HEK293 (cell line): ENCODE measurements at regions not wholly inside any gene's neighbourhood (a gene's known extent, or its start where the extent isn't known, plus 50 kb on each side); places are given as distances from the start of the nearest gene placed in this dataset.

Experiments used
- CTCF ChIA-PET: fragments of 350-600 bp; formaldehyde crosslinking; extraction: SDS; loops from one replicate; lab custom pipeline; 2021; ENCODE audit warnings: antibody characterized with exemption; lab: Yijun Ruan, JAX
- POLR2A ChIA-PET: fragments of 300-600 bp; formaldehyde crosslinking; extraction: SDS; loops from one replicate; lab custom pipeline; 2020; ENCODE audit warnings: antibody characterized with exemption, inconsistent platforms; lab: Yijun Ruan, JAX
- H3K27ac ChIP-seq: fragments of 200-500 bp; sonication (Bioruptor generic); 2 replicates; pipeline ENCODE4 v1.5.1; 2014; ENCODE audit warnings: low read depth, low read length, control low read depth, inconsistent platforms; ENCODE audit errors: extremely low read depth
- H3K36me3 ChIP-seq, 2 experiments: fragments of 200-500 bp in 1 of 2; sonication (Bioruptor generic) in 1 of 2; 1 replicate in 1 of 2; 2 replicates in 1 of 2; pipeline ENCODE4 v1.5.1; 2014 to 2017; ENCODE audit warnings: inconsistent platforms in 2 of 2, low read length in 2 of 2; ENCODE audit not compliant: control insufficient read depth in 2 of 2, insufficient read depth in 1 of 2
- H3K4me1 ChIP-seq: fragments of 200-500 bp; sonication (Bioruptor generic); 2 replicates; pipeline ENCODE4 v1.5.1; 2014; ENCODE audit warnings: mild to moderate bottlenecking, low read length, inconsistent platforms; ENCODE audit not compliant: control insufficient read depth, insufficient read depth
- H3K4me3 ChIP-seq: 2 replicates; pipeline ENCODE4 v1.5.1; 2011; ENCODE audit warnings: low read depth, mild to moderate bottlenecking, control low read depth, low read length, moderate library complexity
- H3K9me3 ChIP-seq: fragments of 200-500 bp; sonication (Bioruptor generic); 2 replicates; pipeline ENCODE4 v1.5.1; 2014; ENCODE audit warnings: low read depth, low read length, inconsistent platforms; ENCODE audit not compliant: control insufficient read depth, insufficient read depth
- FEZF1 ChIP-seq: fragments of 450-650 bp; formaldehyde crosslinking; IDR thresholded peaks from 2 replicates; pipeline ENCODE4 v1.5.1; 2016; ENCODE audit warnings: missing biosample characterization, missing genetic modification characterization
- KLF1 ChIP-seq: fragments of 450-650 bp; formaldehyde crosslinking; IDR thresholded peaks from 2 replicates; pipeline ENCODE4 v1.5.1; 2016; ENCODE audit warnings: missing biosample characterization, missing genetic modification characterization
- KLF10 ChIP-seq: fragments of 450-650 bp; IDR thresholded peaks from 2 replicates; pipeline ENCODE4 v1.5.1; 2018; ENCODE audit warnings: missing biosample characterization, mild to moderate bottlenecking, missing genetic modification characterization
- OSR2 ChIP-seq: fragments of 450-650 bp; formaldehyde crosslinking; IDR thresholded peaks from 2 replicates; pipeline ENCODE4 v1.5.1; 2016; ENCODE audit warnings: missing biosample characterization, missing genetic modification characterization
- SP7 ChIP-seq: fragments of 450-650 bp; formaldehyde crosslinking; IDR thresholded peaks from 2 replicates; pipeline ENCODE4 v1.5.1; 2016; ENCODE audit warnings: missing biosample characterization, missing genetic modification characterization
- ZBTB10 ChIP-seq: fragments of 450-650 bp; formaldehyde crosslinking; IDR thresholded peaks from 2 replicates; pipeline ENCODE4 v1.5.1; 2016; ENCODE audit warnings: missing biosample characterization, missing genetic modification characterization
- ZBTB17 ChIP-seq: fragments of 450-650 bp; formaldehyde crosslinking; IDR thresholded peaks from 2 replicates; pipeline ENCODE4 v1.5.1; 2016; ENCODE audit warnings: missing biosample characterization, missing genetic modification characterization
- ZBTB8A ChIP-seq: fragments of 450-650 bp; formaldehyde crosslinking; IDR thresholded peaks from 2 replicates; pipeline ENCODE4 v1.5.1; 2016; ENCODE audit warnings: missing biosample characterization, missing genetic modification characterization
- ZIC2 ChIP-seq: fragments of 450-650 bp; formaldehyde crosslinking; IDR thresholded peaks from 2 replicates; pipeline ENCODE4 v1.5.1; 2016; ENCODE audit warnings: missing biosample characterization, missing genetic modification characterization
- ZNF175 ChIP-seq: fragments of 450-650 bp; formaldehyde crosslinking; IDR thresholded peaks from 2 replicates; pipeline ENCODE4 v1.5.1; 2016; ENCODE audit warnings: missing biosample characterization, missing genetic modification characterization
- ZNF23 ChIP-seq: fragments of 450-650 bp; formaldehyde crosslinking; IDR thresholded peaks from 2 replicates; pipeline ENCODE4 v1.5.1; 2016; ENCODE audit warnings: missing biosample characterization, missing genetic modification characterization, borderline replicate concordance
- ZNF292 ChIP-seq: fragments of 450-650 bp; formaldehyde crosslinking; IDR thresholded peaks from 2 replicates; pipeline ENCODE4 v1.5.1; 2016; ENCODE audit warnings: low read depth, missing biosample characterization, missing genetic modification characterization, borderline replicate concordance
- ZNF341 ChIP-seq: fragments of 450-650 bp; formaldehyde crosslinking; IDR thresholded peaks from 2 replicates; pipeline ENCODE4; 2016; ENCODE audit warnings: low read depth, missing biosample characterization, missing genetic modification characterization
- ZNF366 ChIP-seq: fragments of 450-650 bp; formaldehyde crosslinking; conservative IDR thresholded peaks from 2 replicates; pipeline ENCODE4 v1.5.1; 2016; ENCODE audit warnings: missing biosample characterization, missing genetic modification characterization
- ZNF416 ChIP-seq: fragments of 450-650 bp; formaldehyde crosslinking; IDR thresholded peaks from 2 replicates; pipeline ENCODE4 v1.5.1; 2016; ENCODE audit warnings: missing biosample characterization, missing genetic modification characterization
- ZNF544 ChIP-seq: fragments of 450-650 bp; formaldehyde crosslinking; IDR thresholded peaks from 2 replicates; pipeline ENCODE4 v1.5.0; 2017; ENCODE audit warnings: missing biosample characterization, missing genetic modification characterization
- ZNF548 ChIP-seq: fragments of 450-650 bp; formaldehyde crosslinking; IDR thresholded peaks from 2 replicates; pipeline ENCODE4 v1.5.1; 2016; ENCODE audit warnings: missing biosample characterization, missing genetic modification characterization
- ZNF626 ChIP-seq: fragments of 450-650 bp; sonication (Bioruptor Pico); formaldehyde crosslinking; IDR thresholded peaks from 2 replicates; pipeline ENCODE4 v1.5.1; 2018; ENCODE audit warnings: missing biosample characterization, missing genetic modification characterization, inconsistent platforms
- ZNF843 ChIP-seq: fragments of 450-650 bp; formaldehyde crosslinking; IDR thresholded peaks from 2 replicates; pipeline ENCODE4 v1.5.1; 2016; ENCODE audit warnings: missing biosample characterization, missing genetic modification characterization
- ZSCAN30 ChIP-seq: fragments of 450-650 bp; IDR thresholded peaks from 2 replicates; pipeline ENCODE4 v1.5.1; 2018; ENCODE audit warnings: missing biosample characterization, mild to moderate bottlenecking, missing genetic modification characterization, moderate library complexity
- TF ChIP-seq, protein P1 (sequence below): fragments of 450-650 bp; formaldehyde crosslinking; IDR thresholded peaks from 2 replicates; pipeline ENCODE4 v1.5.1; 2016; ENCODE audit warnings: missing biosample characterization, missing genetic modification characterization
- TF ChIP-seq, protein P2 (sequence below): fragments of 450-650 bp; formaldehyde crosslinking; IDR thresholded peaks from 2 replicates; pipeline ENCODE4 v1.5.1; 2017; ENCODE audit warnings: missing biosample characterization, missing genetic modification characterization

GRCh38 chr14:61146899-61147298 lies 134.2 kb downstream of the TMEM30B start:
- Histone ChIP-seq H3K27ac (no peak overlapping the region), H3K9me3 (no peaks in the 10 kb centered on the region), H3K4me3 (no peak overlapping the region), H3K4me1 (no peaks in the 10 kb centered on the region), H3K36me3 (no peaks in the 10 kb centered on the region)
- ChIA-PET POLR2A (no interaction called here), CTCF (interaction anchor here (0.6 to 0.7 kb wide), 2 partner anchors 22 to 1182 kb away, joined by 3 to 4 read pairs; no protein-coding TSS in a partner anchor)
- TF ChIP-seq ZNF292 (tag by site-specific recombination), result no peak
- TF ChIP-seq ZBTB17 (tag by site-specific recombination), result no peak
- TF ChIP-seq ZNF341 (tag by site-specific recombination), result no peak
- no peak for TF ChIP-seq ZBTB10
- TF ChIP-seq ZNF175 (tag by site-specific recombination), result no peak

DNA sequence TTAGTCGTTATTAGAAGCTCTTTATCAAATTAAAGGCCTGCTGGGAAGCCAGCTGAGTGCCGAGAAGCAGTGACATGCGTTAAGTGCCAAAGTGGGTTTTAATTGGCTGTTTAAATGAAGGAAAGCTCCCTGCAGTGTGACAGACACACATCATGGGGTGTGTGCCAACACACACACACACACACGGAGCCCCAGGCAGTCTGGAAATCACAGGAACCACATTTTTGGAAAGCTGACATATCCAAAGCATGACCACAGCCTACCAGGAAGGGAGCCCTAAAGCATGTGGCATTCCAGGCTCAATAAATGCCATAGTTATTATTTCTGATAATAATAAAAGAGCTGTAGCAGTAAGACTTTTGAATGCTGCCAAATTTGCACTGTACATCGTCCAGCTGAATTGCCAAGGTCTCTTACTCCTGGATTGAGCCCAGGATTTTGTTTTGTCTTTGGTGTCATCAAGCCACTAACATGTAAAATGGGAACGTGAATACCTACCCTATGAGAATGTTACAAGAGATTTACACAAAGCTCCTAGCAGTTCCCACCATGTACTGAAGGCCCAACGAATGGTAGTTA lies 135.1 kb downstream of the TMEM30B start:
- H3K36me3 ChIP-seq, result no peaks in the 10 kb centered on the region
- POLR2A ChIA-PET, result no interaction called here
- CTCF ChIA-PET, result no interaction called here
- H3K27ac ChIP-seq, result no peak overlapping the region
- no peak overlapping the region for H3K4me3 ChIP-seq
- TF ChIP-seq OSR2 (tag by site-specific recombination), result peak; percentile 67
- 0 out of 2 replicates have a peak, but pooled peaks have one; percentile 37 for TF ChIP-seq ZNF843
- no peak for TF ChIP-seq ZNF548
- TF ChIP-seq ZNF416 (tag by site-specific recombination), result no peak
- TF ChIP-seq ZNF626 (tag by site-specific recombination), result no peak
- TF ChIP-seq FEZF1 (tag by site-specific recombination), result peak; percentile 84
- peak; percentile 2; the same call in 1 of the 2 replicates for TF ChIP-seq KLF1 (tag by site-specific recombination)
- no peak for TF ChIP-seq ZNF23 (tag by site-specific recombination)
- no peak for TF ChIP-seq ZNF366 (tag by site-specific recombination)
- TF ChIP-seq, protein P1, sequence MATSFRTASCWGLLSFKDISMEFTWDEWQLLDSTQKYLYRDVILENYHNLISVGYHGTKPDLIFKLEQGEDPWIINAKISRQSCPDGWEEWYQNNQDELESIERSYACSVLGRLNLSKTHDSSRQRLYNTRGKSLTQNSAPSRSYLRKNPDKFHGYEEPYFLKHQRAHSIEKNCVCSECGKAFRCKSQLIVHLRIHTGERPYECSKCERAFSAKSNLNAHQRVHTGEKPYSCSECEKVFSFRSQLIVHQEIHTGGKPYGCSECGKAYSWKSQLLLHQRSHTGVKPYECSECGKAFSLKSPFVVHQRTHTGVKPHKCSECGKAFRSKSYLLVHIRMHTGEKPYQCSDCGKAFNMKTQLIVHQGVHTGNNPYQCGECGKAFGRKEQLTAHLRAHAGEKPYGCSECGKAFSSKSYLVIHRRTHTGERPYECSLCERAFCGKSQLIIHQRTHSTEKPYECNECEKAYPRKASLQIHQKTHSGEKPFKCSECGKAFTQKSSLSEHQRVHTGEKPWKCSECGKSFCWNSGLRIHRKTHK (tag by site-specific recombination), result no peak
- TF ChIP-seq KLF10 (tag by site-specific recombination), result 0 out of 2 replicates have a peak, but pooled peaks have one; percentile 18
- TF ChIP-seq, protein P2, sequence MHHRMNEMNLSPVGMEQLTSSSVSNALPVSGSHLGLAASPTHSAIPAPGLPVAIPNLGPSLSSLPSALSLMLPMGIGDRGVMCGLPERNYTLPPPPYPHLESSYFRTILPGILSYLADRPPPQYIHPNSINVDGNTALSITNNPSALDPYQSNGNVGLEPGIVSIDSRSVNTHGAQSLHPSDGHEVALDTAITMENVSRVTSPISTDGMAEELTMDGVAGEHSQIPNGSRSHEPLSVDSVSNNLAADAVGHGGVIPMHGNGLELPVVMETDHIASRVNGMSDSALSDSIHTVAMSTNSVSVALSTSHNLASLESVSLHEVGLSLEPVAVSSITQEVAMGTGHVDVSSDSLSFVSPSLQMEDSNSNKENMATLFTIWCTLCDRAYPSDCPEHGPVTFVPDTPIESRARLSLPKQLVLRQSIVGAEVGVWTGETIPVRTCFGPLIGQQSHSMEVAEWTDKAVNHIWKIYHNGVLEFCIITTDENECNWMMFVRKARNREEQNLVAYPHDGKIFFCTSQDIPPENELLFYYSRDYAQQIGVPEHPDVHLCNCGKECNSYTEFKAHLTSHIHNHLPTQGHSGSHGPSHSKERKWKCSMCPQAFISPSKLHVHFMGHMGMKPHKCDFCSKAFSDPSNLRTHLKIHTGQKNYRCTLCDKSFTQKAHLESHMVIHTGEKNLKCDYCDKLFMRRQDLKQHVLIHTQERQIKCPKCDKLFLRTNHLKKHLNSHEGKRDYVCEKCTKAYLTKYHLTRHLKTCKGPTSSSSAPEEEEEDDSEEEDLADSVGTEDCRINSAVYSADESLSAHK (tag by site-specific recombination), result 0 out of 2 replicates have a peak, but pooled peaks have one; percentile 12
- no peak for TF ChIP-seq ZNF544 (tag by site-specific recombination)
- TF ChIP-seq SP7 (tag by site-specific recombination), result peak; percentile 73
- TF ChIP-seq ZSCAN30 (tag by site-specific recombination), result no peak
- peak; percentile 92 for TF ChIP-seq ZIC2
- TF ChIP-seq ZBTB8A (tag by site-specific recombination), result peak; percentile 59
- H3K9me3 ChIP-seq, result no peaks in the 10 kb centered on the region
- no peaks in the 10 kb centered on the region for H3K4me1 ChIP-seq
